MM.1S (cell line): ENCODE measurements at regions not wholly inside any gene's neighbourhood (a gene's known extent, or its start where the extent isn't known, plus 50 kb on each side); places are given as distances from the start of the nearest gene placed in this dataset.

ENCODE experiments used
- DNase-seq: peaks from one replicate; pipeline ENCODE4 v3.0.0-alpha.2; 2015
- H2AFZ ChIP-seq: fragments of 300-600 bp; sonication (generic); 2 replicates; pipeline ENCODE4 v1.6.0; 2016; ENCODE audit warnings: antibody characterized with exemption, low read length
- H3F3A ChIP-seq: fragments of 300-600 bp; sonication (generic); 2 replicates; pipeline ENCODE4 v1.6.1; 2016; ENCODE audit warnings: mild to moderate bottlenecking, antibody characterized with exemption, low read length, moderate library complexity, mixed read lengths; ENCODE audit not compliant: insufficient read depth
- H3K27ac ChIP-seq: fragments of 300-600 bp; sonication (generic); 2 replicates; pipeline ENCODE4 v1.5.1; 2016; ENCODE audit warnings: mild to moderate bottlenecking, low read length
- H3K27me3 ChIP-seq: fragments of 300-600 bp; sonication (generic); replicated peaks from 2 replicates; pipeline ENCODE4 v1.6.0; 2016; ENCODE audit warnings: low read length; ENCODE audit not compliant: insufficient read depth
- H3K36me3 ChIP-seq: fragments of 300-600 bp; sonication (generic); replicated peaks from 2 replicates; pipeline ENCODE4 v1.6.1; 2016; ENCODE audit warnings: mild to moderate bottlenecking, low read length, mixed read lengths; ENCODE audit not compliant: insufficient read depth
- H3K4me1 ChIP-seq: fragments of 300-600 bp; sonication (generic); 2 replicates; pipeline ENCODE4 v1.6.1; 2016; ENCODE audit warnings: low read length, mixed read lengths
- H3K4me2 ChIP-seq: fragments of 300-600 bp; sonication (generic); 2 replicates; pipeline ENCODE4 v1.6.0; 2016; ENCODE audit warnings: low read depth, low read length
- H3K4me3 ChIP-seq: fragments of 300-600 bp; sonication (generic); 2 replicates; pipeline ENCODE4 v1.5.1; 2016; ENCODE audit warnings: low read length, mixed read lengths
- H3K79me2 ChIP-seq: fragments of 300-600 bp; sonication (generic); 2 replicates; pipeline ENCODE4 v1.6.1; 2016; ENCODE audit warnings: mixed run types, low read length, mixed read lengths
- H3K9ac ChIP-seq: fragments of 300-600 bp; sonication (generic); 2 replicates; pipeline ENCODE4 v1.6.1; 2016; ENCODE audit warnings: low read length, mixed read lengths
- H3K9me2 ChIP-seq: fragments of 300-600 bp; sonication (generic); replicated peaks from 2 replicates; pipeline ENCODE4 v1.6.1; 2016; ENCODE audit warnings: mild to moderate bottlenecking, low read length, mixed read lengths; ENCODE audit not compliant: insufficient read depth
- H3K9me3 ChIP-seq: fragments of 300-600 bp; sonication (generic); replicated peaks from 2 replicates; pipeline ENCODE4 v1.6.1; 2016; ENCODE audit warnings: mild to moderate bottlenecking, low read length, mixed read lengths; ENCODE audit not compliant: insufficient read depth
- H4K20me1 ChIP-seq: fragments of 300-600 bp; sonication (generic); 2 replicates; pipeline ENCODE4 v1.6.1; 2016; ENCODE audit warnings: mild to moderate bottlenecking, low read length, moderate library complexity, mixed read lengths; ENCODE audit not compliant: insufficient read depth
- EZH2 ChIP-seq: fragments of 300-600 bp; sonication (generic); optimal IDR thresholded peaks from 2 replicates; pipeline ENCODE3; 2017; ENCODE audit warnings: low read depth, mild to moderate bottlenecking, antibody characterized with exemption, low read length, mixed read lengths
- EZH2phosphoT487 ChIP-seq: fragments of 300-600 bp; sonication (generic); IDR thresholded peaks from 2 replicates; pipeline ENCODE4 v1.6.1; 2018; ENCODE audit warnings: antibody characterized with exemption, low read length
- TF ChIP-seq, protein P1 (sequence below): fragments of 300-600 bp; sonication (generic); IDR thresholded peaks from 2 replicates; pipeline ENCODE4 v1.5.1; 2016; ENCODE audit warnings: antibody characterized with exemption, low read length, mixed read lengths

DNA sequence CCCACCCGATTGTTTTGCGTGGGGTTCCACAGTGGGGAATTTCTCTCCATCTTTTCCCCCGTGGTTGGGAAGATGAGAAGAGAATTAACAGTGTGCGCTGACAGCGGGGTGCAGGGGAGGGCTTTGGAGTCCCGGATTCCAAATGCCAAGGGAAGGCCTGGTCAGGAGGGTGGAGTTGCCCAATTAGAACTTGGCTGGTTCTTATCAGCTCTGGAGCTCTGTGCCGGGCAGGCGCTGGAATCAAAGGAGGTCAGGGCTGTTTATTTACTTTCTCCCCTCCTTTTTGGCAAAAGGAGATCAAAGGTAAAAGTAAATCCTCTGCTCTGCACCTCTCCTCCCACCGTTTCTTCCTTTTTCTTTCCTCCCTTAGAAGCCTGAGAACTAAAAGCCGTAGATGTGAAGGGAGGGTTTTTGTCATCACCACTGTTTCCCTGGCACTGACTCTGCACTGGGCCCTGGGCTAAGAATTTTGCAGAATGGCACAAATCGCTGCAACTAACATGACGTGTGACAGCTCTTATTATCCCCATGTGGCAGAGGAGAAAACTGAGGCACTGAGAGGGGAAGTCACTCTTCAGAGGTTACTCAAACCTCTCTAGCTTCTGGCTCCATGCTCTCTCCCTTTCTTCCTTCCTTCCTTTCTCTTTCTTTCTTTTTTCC is 95.2 kb upstream of the ZNF716 start:
- TF ChIP-seq, protein P1, sequence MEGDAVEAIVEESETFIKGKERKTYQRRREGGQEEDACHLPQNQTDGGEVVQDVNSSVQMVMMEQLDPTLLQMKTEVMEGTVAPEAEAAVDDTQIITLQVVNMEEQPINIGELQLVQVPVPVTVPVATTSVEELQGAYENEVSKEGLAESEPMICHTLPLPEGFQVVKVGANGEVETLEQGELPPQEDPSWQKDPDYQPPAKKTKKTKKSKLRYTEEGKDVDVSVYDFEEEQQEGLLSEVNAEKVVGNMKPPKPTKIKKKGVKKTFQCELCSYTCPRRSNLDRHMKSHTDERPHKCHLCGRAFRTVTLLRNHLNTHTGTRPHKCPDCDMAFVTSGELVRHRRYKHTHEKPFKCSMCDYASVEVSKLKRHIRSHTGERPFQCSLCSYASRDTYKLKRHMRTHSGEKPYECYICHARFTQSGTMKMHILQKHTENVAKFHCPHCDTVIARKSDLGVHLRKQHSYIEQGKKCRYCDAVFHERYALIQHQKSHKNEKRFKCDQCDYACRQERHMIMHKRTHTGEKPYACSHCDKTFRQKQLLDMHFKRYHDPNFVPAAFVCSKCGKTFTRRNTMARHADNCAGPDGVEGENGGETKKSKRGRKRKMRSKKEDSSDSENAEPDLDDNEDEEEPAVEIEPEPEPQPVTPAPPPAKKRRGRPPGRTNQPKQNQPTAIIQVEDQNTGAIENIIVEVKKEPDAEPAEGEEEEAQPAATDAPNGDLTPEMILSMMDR = no peak
- Histone ChIP-seq H2AFZ (no peak overlapping the region), H3K79me2 (no peaks in the 10 kb centered on the region), H3K4me2 (no peak overlapping the region), H3K36me3 (no peaks in the 10 kb centered on the region), H3K27ac (no peak overlapping the region), H3K9me3 (no peaks in the 10 kb centered on the region), H3K27me3 (no peaks in the 10 kb centered on the region), H4K20me1 (no peaks in the 10 kb centered on the region), H3K9ac (no peak overlapping the region), H3K4me3 (no peak overlapping the region), H3K4me1 (no peaks in the 10 kb centered on the region), H3F3A (no peaks in the 10 kb centered on the region), H3K9me2 (no peaks in the 10 kb centered on the region)
- DNase-seq = no peak

DNA sequence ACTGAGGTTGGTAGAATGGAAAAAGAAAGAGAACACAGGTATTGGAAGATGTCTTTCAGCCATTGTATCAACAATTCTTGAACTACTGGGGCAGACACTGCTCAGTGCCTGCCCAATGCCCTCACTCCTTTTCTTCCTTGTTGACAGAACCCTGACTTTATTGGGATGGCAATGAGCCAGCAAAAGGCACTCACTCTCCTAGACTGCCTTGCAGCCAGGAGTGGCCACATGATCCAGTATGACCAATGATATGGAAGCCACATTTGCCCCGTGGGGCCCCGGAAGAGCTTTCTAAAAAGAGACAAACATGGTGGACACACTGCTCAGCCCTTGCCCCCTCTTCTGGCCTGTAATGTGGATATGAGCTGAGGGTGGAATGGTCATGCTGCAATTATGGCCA is 88.6 kb upstream of the ZNF716 start:
- H2AFZ ChIP-seq = no peak overlapping the region
- H4K20me1 ChIP-seq = no peaks in the 10 kb centered on the region
- no peaks in the 10 kb centered on the region for H3K27me3 ChIP-seq
- TF ChIP-seq EZH2phosphoT487 (no peak), EZH2 (no peak)
- TF ChIP-seq, protein P1 = no peak
- no peaks in the 10 kb centered on the region for H3K4me1 ChIP-seq
- no peak overlapping the region for H3K4me2 ChIP-seq
- no peaks in the 10 kb centered on the region for H3K36me3 ChIP-seq
- no peak overlapping the region for H3K9ac ChIP-seq
- H3K27ac ChIP-seq = no peak overlapping the region
- no peaks in the 10 kb centered on the region for H3K9me2 ChIP-seq
- no peak for DNase-seq
- H3F3A ChIP-seq = no peaks in the 10 kb centered on the region
- no peaks in the 10 kb centered on the region for H3K79me2 ChIP-seq
- no peaks in the 10 kb centered on the region for H3K9me3 ChIP-seq
- H3K4me3 ChIP-seq = no peak overlapping the region

DNA sequence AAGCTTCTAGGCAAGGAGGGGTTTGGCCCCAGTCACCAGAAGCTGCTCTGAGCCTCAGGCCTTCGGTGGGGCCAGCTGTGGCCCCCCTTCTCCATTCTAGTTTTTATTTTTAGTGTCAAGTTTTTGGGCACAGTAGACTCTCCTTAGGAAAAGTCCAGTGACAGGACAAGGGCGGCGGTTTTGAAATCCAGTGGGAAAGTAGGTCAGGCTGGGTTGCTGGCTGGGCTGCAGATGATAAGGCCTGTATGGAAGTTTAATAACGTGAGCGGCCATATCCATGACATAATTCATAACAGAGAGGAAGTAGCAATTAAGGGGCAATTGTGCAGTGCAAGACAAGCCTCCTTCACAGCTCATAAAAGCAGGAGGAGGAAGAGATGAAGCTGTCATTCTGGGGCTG is 87.1 kb upstream of the ZNF716 start:
- Histone ChIP-seq H3K4me1 (no peaks in the 10 kb centered on the region), H2AFZ (no peak overlapping the region), H3K9me2 (no peaks in the 10 kb centered on the region), H3K9ac (no peak overlapping the region), H3K4me2 (no peak overlapping the region), H3K27me3 (no peaks in the 10 kb centered on the region), H4K20me1 (no peaks in the 10 kb centered on the region), H3K27ac (no peak overlapping the region), H3K4me3 (no peak overlapping the region), H3K79me2 (no peaks in the 10 kb centered on the region), H3K36me3 (no peaks in the 10 kb centered on the region), H3F3A (no peaks in the 10 kb centered on the region), H3K9me3 (no peaks in the 10 kb centered on the region)
- DNase-seq = no peak
- TF ChIP-seq, protein P1 = no peak
- TF ChIP-seq EZH2 = no peak
- TF ChIP-seq EZH2phosphoT487 = no peak
